ENCODE measurements at regions not wholly inside any gene's neighbourhood (a gene's known extent, or its start where the extent isn't known, plus 50 kb on each side); places are given as distances from the start of the nearest gene placed in this dataset.

DNA sequence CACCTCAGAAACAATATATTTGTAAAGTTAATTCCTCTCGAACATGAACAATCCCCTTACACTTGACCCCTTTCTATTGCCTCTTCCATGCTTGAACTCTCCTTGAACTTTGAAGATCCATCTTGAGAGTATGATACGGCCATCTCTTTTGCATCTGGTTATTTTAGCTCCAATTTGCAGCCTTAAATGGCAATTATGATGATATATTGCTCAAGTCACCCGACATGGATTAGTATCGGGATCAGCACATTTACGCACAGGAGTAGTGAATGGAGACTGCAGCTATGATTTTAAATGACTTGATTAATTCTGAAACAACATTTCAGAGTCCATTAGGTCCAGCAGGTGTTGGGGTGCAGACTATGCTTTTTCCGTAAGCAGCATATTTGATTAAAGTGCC lies 143.8 kb upstream of the PAQR3 start:
- TF ChIP-seq SP1 (IDR thresholded peaks at IDR 0.05) (no peak), L3MBTL2 (conservative IDR thresholded peaks at IDR 0.05) (no peak), LEF1 (IDR thresholded peaks at IDR 0.05; ENCODE audit: borderline replicate concordance) (no peak), TARDBP (IDR thresholded peaks at IDR 0.05) (no peak), FOXM1 (IDR thresholded peaks at IDR 0.05; ENCODE audit: borderline replicate concordance) (no peak), FOXK2 (IDR thresholded peaks at IDR 0.05) (no peak), HDGF (IDR thresholded peaks at IDR 0.05; ENCODE audit: borderline replicate concordance) (no peak), ELF4 (IDR thresholded peaks at IDR 0.05) (no peak)
- TF ChIP-seq, protein P1, sequence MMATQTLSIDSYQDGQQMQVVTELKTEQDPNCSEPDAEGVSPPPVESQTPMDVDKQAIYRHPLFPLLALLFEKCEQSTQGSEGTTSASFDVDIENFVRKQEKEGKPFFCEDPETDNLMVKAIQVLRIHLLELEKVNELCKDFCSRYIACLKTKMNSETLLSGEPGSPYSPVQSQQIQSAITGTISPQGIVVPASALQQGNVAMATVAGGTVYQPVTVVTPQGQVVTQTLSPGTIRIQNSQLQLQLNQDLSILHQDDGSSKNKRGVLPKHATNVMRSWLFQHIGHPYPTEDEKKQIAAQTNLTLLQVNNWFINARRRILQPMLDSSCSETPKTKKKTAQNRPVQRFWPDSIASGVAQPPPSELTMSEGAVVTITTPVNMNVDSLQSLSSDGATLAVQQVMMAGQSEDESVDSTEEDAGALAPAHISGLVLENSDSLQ (IDR thresholded peaks at IDR 0.05): no peak
- DNase-seq (ENCODE audit: extremely low spot score): no peak
- ChIA-PET POLR2A (no interaction called here), CTCF (no interaction called here)

DNA sequence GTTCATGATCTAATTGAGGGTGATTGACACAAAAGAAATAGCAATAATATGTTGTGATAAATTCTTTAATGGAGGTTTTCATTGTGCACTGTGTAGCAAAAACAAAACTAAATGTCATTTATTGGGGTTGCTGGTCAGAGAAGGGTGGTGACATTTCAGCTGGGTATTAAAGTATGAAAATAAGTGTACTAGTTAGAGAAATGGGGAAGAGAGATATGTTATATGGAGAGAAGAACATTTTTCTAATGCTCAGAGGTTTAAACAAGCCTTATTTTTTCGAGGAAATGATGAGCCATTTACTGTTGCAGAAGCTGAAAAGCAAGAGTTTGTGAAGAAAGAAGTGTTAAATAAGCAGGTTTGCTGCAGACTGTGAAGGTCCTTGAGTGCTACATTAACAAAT lies 142.7 kb upstream of the PAQR3 start:
- POLR2A ChIA-PET: no interaction called here
- DNase-seq (ENCODE audit: extremely low spot score): no peak

DNA sequence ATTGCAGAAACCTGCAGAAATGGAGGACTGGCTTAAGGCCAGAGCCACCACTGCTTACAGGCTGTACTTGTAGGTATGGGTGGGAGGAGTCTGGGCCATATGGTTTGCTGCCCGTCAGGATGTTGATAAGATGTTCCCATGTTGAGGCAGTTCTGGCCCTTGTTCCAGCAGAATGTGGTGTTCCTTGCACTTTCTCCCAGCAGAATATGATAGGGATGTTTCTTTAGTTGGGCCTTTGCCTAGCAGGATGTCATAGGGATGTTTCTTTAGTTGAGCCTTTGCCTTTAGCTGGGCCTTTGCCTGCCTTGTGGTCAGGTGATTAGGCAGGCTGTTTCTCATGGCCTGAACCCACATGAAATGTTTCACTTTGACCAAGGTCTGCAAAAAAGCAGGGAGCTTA lies 139.1 kb upstream of the PAQR3 start:
- CTCF ChIA-PET: no interaction called here
- POLR2A ChIA-PET: no interaction called here
- TF ChIP-seq ARNT (IDR thresholded peaks at IDR 0.05) (no peak), FOXK2 (IDR thresholded peaks at IDR 0.05) (no peak), SP1 (IDR thresholded peaks at IDR 0.05) (no peak), NFRKB (IDR thresholded peaks at IDR 0.05) (no peak), BHLHE40 (IDR thresholded peaks at IDR 0.05; ENCODE audit: borderline replicate concordance) (no peak), TARDBP (IDR thresholded peaks at IDR 0.05) (no peak), CTBP1 (IDR thresholded peaks at IDR 0.05; ENCODE audit: borderline replicate concordance) (no peak), LEF1 (IDR thresholded peaks at IDR 0.05; ENCODE audit: borderline replicate concordance) (no peak)
- TF ChIP-seq, protein P1 (IDR thresholded peaks at IDR 0.05): no peak
- no peak for DNase-seq (ENCODE audit: extremely low spot score)

More for the DNA sequence above, 142.7 kb upstream of the PAQR3 start:
- CTCF ChIA-PET: interaction anchor here (0.6 kb wide), 1 partner anchor 114 kb away, joined by 3 read pairs; no protein-coding TSS in a partner anchor
- TF ChIP-seq CTBP1 (IDR thresholded peaks at IDR 0.05; ENCODE audit: borderline replicate concordance) (no peak), LEF1 (IDR thresholded peaks at IDR 0.05; ENCODE audit: borderline replicate concordance) (no peak), FOXM1 (IDR thresholded peaks at IDR 0.05; ENCODE audit: borderline replicate concordance) (no peak), FOXK2 (IDR thresholded peaks at IDR 0.05) (no peak), ZNF384 (IDR thresholded peaks at IDR 0.05) (no peak)

DNA sequence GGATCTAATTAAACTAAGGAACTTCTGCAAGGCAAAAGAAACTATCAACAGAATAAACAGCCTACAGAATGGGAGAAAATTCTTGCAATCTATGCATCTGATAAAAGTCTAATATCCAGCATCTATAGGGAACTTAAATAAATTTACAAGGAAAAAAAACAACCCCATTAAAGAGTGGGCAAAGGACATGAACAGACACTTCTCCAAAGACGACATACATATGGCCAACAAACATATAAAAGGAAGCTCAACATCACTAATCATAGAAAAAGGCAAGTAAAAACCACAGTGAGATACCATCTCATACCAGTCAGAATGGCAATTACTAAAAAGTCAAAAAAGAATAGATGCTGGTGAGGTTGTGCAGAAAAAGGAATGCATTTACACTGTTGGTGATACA lies 134.8 kb upstream of the PAQR3 start:
- TF ChIP-seq FOXA1 (IDR thresholded peaks at IDR 0.05) (no peak), ARNT (IDR thresholded peaks at IDR 0.05) (no peak), NFRKB (IDR thresholded peaks at IDR 0.05) (no peak), SUZ12 (IDR thresholded peaks at IDR 0.05) (no peak), LEF1 (IDR thresholded peaks at IDR 0.05; ENCODE audit: borderline replicate concordance) (no peak), ZNF384 (IDR thresholded peaks at IDR 0.05) (no peak), CTBP1 (IDR thresholded peaks at IDR 0.05; ENCODE audit: borderline replicate concordance) (no peak), BHLHE40 (IDR thresholded peaks at IDR 0.05; ENCODE audit: borderline replicate concordance) (no peak), SP1 (IDR thresholded peaks at IDR 0.05) (no peak), FOXK2 (IDR thresholded peaks at IDR 0.05) (no peak), HDGF (IDR thresholded peaks at IDR 0.05; ENCODE audit: borderline replicate concordance) (no peak), ELF4 (IDR thresholded peaks at IDR 0.05) (no peak), TARDBP (IDR thresholded peaks at IDR 0.05) (no peak), L3MBTL2 (conservative IDR thresholded peaks at IDR 0.05) (no peak), FOXM1 (IDR thresholded peaks at IDR 0.05; ENCODE audit: borderline replicate concordance) (no peak)
- TF ChIP-seq, protein P1 (IDR thresholded peaks at IDR 0.05): no peak
- no peak for DNase-seq (ENCODE audit: extremely low spot score)
- CTCF ChIA-PET: no interaction called here
- POLR2A ChIA-PET: no interaction called here

DNA sequence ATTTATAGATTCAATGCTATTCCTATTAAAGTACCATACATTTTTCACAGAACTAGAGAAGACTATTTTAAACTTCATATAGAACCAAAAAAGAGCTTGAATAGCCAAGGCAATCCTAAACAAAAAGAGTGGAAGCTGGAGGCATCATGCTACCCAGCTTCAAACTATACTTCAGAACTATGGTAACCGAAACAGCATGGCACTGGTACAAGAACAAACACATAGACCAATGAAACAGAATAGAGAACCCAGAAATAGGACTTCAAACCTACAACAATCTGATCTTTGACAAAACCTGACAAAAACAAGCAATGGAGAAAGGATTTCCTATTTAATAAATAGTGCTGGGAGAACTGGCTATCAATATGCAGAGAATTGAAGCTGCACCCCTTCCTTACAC lies 134.2 kb upstream of the PAQR3 start:
- POLR2A ChIA-PET: no interaction called here
- DNase-seq (ENCODE audit: extremely low spot score): no peak
- CTCF ChIA-PET: no interaction called here

DNA sequence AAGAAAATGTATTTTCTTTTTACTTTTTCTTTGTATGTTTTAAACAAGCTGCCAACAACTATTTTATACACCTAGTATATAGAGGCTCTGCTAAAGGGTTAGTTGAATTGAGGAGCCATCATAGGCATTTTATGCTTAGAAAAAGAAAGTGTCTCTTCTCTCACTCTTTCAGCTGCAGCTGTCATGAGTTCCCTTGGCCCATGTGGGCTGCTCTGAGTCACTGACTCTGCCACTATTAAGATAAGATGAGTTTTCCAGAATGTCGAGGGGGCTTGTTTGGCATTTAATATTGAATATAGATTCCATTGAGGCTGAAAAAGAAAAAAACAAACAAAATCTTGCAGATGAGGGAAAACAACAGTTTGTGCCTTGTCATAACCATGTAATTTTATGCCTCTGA lies 126.0 kb upstream of the PAQR3 start:
- TF ChIP-seq NFRKB (IDR thresholded peaks at IDR 0.05) (no peak), ARNT (IDR thresholded peaks at IDR 0.05) (no peak), SP1 (IDR thresholded peaks at IDR 0.05) (no peak), TARDBP (IDR thresholded peaks at IDR 0.05) (no peak), L3MBTL2 (conservative IDR thresholded peaks at IDR 0.05) (no peak), HDGF (IDR thresholded peaks at IDR 0.05; ENCODE audit: borderline replicate concordance) (no peak), BHLHE40 (IDR thresholded peaks at IDR 0.05; ENCODE audit: borderline replicate concordance) (no peak), SUZ12 (IDR thresholded peaks at IDR 0.05) (no peak), ELF4 (IDR thresholded peaks at IDR 0.05) (no peak), LEF1 (IDR thresholded peaks at IDR 0.05; ENCODE audit: borderline replicate concordance) (no peak), FOXA1 (IDR thresholded peaks at IDR 0.05) (no peak), FOXM1 (IDR thresholded peaks at IDR 0.05; ENCODE audit: borderline replicate concordance) (no peak)
- TF ChIP-seq, protein P1 (IDR thresholded peaks at IDR 0.05): no peak
- no peak for DNase-seq (ENCODE audit: extremely low spot score)
- ChIA-PET CTCF (no interaction called here), POLR2A (no interaction called here)

More for the DNA sequence above, 134.2 kb upstream of the PAQR3 start:
- no peak for TF ChIP-seq CTBP1 (IDR thresholded peaks at IDR 0.05; ENCODE audit: borderline replicate concordance)
- TF ChIP-seq, protein P1 (IDR thresholded peaks at IDR 0.05): no peak
- no peak for TF ChIP-seq ARNT (IDR thresholded peaks at IDR 0.05)
- no peak for TF ChIP-seq LEF1 (IDR thresholded peaks at IDR 0.05; ENCODE audit: borderline replicate concordance)
- no peak for TF ChIP-seq NFRKB (IDR thresholded peaks at IDR 0.05)
- TF ChIP-seq FOXK2 (IDR thresholded peaks at IDR 0.05): no peak
- TF ChIP-seq ZNF384 (IDR thresholded peaks at IDR 0.05): no peak
- no peak for TF ChIP-seq BHLHE40 (IDR thresholded peaks at IDR 0.05; ENCODE audit: borderline replicate concordance)
- no peak for TF ChIP-seq FOXM1 (IDR thresholded peaks at IDR 0.05; ENCODE audit: borderline replicate concordance)
- no peak for TF ChIP-seq FOXA1 (IDR thresholded peaks at IDR 0.05)
- TF ChIP-seq HDGF (IDR thresholded peaks at IDR 0.05; ENCODE audit: borderline replicate concordance): no peak
- no peak for TF ChIP-seq TARDBP (IDR thresholded peaks at IDR 0.05)
- no peak for TF ChIP-seq ELF4 (IDR thresholded peaks at IDR 0.05)
